Heart right ventricle (tissue), 16 donors: ENCODE measurements at regions not wholly inside any gene's neighbourhood (a gene's known extent, or its start where the extent isn't known, plus 50 kb on each side); places are given as distances from the start of the nearest gene placed in this dataset.

Experiments used
- ATAC-seq, 8 donors: fragments of 200-7000 bp; cut with Tn5 transposase; one replicate each; pipeline ENCODE4 v1.9.1; 2020; ENCODE audit warnings: mild to moderate bottlenecking in 8 of 8, moderate library complexity in 8 of 8, moderate number of reproducible peaks in 1 of 8
- DNase-seq, 2 donors: peaks; one replicate each; pipeline ENCODE4 v3.0.0-alpha.2; 2020
- H3K27ac ChIP-seq, 10 donors: fragments of 200-600 bp; sonication (generic) in 2 of 10; one replicate each; pipeline versions ENCODE4 v1.5.0 to v1.8.0; 2020 to 2022; ENCODE audit warnings: mild to moderate bottlenecking in 3 of 10
- H3K27me3 ChIP-seq, 7 donors: fragments of 200-600 bp; one replicate each; pipeline ENCODE4 v1.8.0; 2021 to 2022; ENCODE audit warnings: mild to moderate bottlenecking in 2 of 7
- H3K36me3 ChIP-seq, 9 donors: fragments of 200-600 bp; sonication (generic) in 1 of 9; one replicate each; pipeline versions ENCODE4 v1.5.0 to v1.8.0; 2020 to 2022; ENCODE audit warnings: mild to moderate bottlenecking in 2 of 9
- H3K4me1 ChIP-seq, 9 donors: fragments of 200-600 bp; sonication (generic) in 1 of 9; one replicate each; pipeline versions ENCODE4 v1.5.0 to v1.8.0; 2020 to 2022; ENCODE audit warnings: mild to moderate bottlenecking in 4 of 9
- H3K4me3 ChIP-seq, 10 donors: fragments of 200-600 bp; sonication (generic) in 2 of 10; one replicate each; pipeline versions ENCODE4 v1.5.0 to v1.8.0; 2020 to 2022; ENCODE audit warnings: mild to moderate bottlenecking in 7 of 10, moderate library complexity in 2 of 10
- H3K9me3 ChIP-seq, 11 donors: fragments of 200-600 bp in 10 of 11; sonication (generic) in 2 of 11; one replicate each; pipeline versions ENCODE4 v1.5.0 to v1.8.0; 2013 to 2022; ENCODE audit warnings: mild to moderate bottlenecking in 2 of 11, control low read depth in 1 of 11, moderate library complexity in 1 of 11
- WGBS, 2 donors: extraction: QIAGEN DNeasy Blood & Tissue Kit; methylation state at CpG; one replicate each; pipeline ENCODE4 v1.1.7; 2013; ENCODE audit warnings: inconsistent platforms in 1 of 2; 5-methylcytosine and 5-hydroxymethylcytosine counted together
- intact Hi-C, 10 donors: fragments of 100-400 bp; cut with DNase I; formaldehyde crosslinking; loops; one replicate each; pipeline versions ENCODE4 v1.11.1 to v1.14.2; 2022
- TF ChIP-seq, protein P1 (sequence below), 9 donors: fragments of 200-600 bp; sonication (generic) in 2 of 9; IDR thresholded peaks; one replicate each; pipeline versions ENCODE4 v1.5.0 to v1.8.0; 2021 to 2022; ENCODE audit warnings: antibody characterized with exemption in 9 of 9, mild to moderate bottlenecking in 5 of 9, moderate library complexity in 1 of 9
- donor health status: Arrhythmogenic right ventricular cardiomyopathy.
- donor health status: ischemic (EF 13 %, LVEDD 7.1; RV severe dilation, severe dysfunction).
- donor health status: healthy with polysubstance abuse.
- donor health status: DM: no; HTN: yes; CAD: no.
- donor health status: DM: no; HTN: no; CAD: no.
- donor health status: ischemic (EF 25% LVEDD 6.9; RV normal size, moderate dysfunction).
- donor health status: ischemic (EF 25% LVEDD 5.7; RV mildly dilated, moderate dysfunction).
- donor health status: healthy.
- donor health status: DM: yes; HTN: yes; CAD: no.
- donor health status: Ischemic cardiomyopathy.
- donor health status: ischemic (EF 35%, LVEDD 5.7; RV mildly dilated, moderate dysfunction).
- donor health status: nonischemic (EF 11% LVEDD 7.7; RV severe dilation, severe dysfunction).
- donor health status: DM: yes; HTN: yes; CAD: no.
- donor health status: PGD.
- donor health status: ischemic (EF 29% LVEDD 5.4; RV normal size, mild dysfunction).
- donor health status: nonischemic (EF 23%, LVEDD 6.1; RV moderate dilation, normal function).

DNA sequence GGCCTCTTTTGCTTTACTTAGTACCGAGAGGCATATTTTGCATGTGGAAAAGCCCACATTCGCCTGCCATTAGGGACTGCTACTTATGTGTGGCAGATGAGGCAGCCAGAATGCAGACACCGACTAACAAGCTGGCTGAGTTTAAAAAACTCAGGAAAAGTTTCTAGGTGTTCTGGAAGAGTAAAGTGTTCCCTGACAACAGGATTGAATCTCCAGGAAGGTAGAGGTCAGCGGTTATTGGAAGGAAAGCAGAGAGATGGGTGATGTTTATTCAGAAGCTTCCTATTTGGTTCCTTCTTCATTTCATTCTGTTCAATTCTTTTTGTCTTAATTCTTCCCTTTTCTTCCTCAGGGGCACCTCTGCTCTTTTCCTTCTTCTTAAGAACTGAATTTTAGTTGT lies 206.9 kb upstream of the SNX7 start:
- no peaks in the 10 kb centered on the region for H3K36me3 ChIP-seq
- no peaks in the 10 kb centered on the region for H3K9me3 ChIP-seq
- ATAC-seq (no peak), DNase-seq (no peak)
- H3K4me3 ChIP-seq: no peak overlapping the region
- H3K27ac ChIP-seq: no peak overlapping the region
- peaks cover 0 to 23% (median 0%) of the 10 kb centered on the region in 7 donors for H3K27me3 ChIP-seq
- TF ChIP-seq, protein P1, sequence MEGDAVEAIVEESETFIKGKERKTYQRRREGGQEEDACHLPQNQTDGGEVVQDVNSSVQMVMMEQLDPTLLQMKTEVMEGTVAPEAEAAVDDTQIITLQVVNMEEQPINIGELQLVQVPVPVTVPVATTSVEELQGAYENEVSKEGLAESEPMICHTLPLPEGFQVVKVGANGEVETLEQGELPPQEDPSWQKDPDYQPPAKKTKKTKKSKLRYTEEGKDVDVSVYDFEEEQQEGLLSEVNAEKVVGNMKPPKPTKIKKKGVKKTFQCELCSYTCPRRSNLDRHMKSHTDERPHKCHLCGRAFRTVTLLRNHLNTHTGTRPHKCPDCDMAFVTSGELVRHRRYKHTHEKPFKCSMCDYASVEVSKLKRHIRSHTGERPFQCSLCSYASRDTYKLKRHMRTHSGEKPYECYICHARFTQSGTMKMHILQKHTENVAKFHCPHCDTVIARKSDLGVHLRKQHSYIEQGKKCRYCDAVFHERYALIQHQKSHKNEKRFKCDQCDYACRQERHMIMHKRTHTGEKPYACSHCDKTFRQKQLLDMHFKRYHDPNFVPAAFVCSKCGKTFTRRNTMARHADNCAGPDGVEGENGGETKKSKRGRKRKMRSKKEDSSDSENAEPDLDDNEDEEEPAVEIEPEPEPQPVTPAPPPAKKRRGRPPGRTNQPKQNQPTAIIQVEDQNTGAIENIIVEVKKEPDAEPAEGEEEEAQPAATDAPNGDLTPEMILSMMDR (IDR thresholded peaks at IDR 0.05): no peak
- 78 to 82% methylated on average over 4 of the region's 4 CpGs for WGBS, 2 donors
- peaks cover 0 to 4% (median 0%) of the 10 kb centered on the region in 9 donors for H3K4me1 ChIP-seq
- intact Hi-C loops: no loop called here

DNA sequence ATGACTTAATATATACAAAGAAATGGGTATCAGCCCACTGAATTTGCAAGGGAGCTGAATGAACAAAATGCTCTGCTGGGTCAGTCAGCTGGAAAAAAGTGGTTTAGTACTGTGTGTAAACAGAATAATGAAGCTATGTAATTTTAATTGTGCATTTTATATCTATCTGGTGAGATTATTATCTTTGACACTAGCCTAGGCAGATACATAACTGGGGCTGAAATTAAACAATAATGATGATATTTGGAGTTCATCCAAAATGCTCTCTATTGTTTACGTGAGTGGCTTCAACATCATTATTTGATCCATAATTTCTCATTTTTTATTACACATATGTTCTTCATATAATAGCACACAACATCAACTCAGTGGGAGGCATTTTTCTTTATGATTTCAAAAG lies 208.5 kb upstream of the SNX7 start:
- intact Hi-C loops: no loop called here

DNA sequence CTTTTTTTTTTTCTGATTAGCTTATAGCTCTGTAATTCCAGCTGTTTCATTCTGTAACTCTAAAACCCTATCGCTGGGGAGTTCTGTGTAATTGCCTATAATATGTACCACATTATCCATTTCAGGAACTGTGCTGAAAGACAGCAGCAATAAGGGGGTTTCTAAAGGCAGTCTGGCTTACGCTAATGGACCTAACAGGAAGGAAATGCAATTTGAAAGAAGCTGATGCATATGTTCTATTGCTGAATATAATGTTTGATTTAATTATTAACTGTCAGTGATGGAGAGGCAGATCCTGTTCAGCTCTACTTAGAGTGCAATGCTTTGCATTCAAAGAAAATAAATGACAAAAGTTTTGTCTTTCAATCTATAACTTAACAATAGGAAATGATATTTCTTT lies 209.4 kb upstream of the SNX7 start:
- ATAC-seq: no peak
- intact Hi-C loops: no loop called here
- 47 to 49% methylated on average over 2 of the region's 2 CpGs for WGBS, 2 donors

More for the DNA sequence above, 208.5 kb upstream of the SNX7 start:
- TF ChIP-seq, protein P1 (IDR thresholded peaks at IDR 0.05): no peak
- Histone ChIP-seq H3K36me3 (no peaks in the 10 kb centered on the region), H3K4me1 (peaks cover 0 to 4% (median 0%) of the 10 kb centered on the region in 9 donors), H3K9me3 (peaks cover 0 to 2% (median 0%) of the 10 kb centered on the region in 11 donors), H3K27ac (peak overlapping the region in 1 of 10 donors; percentile 46), H3K27me3 (peaks cover 0 to 16% (median 0%) of the 10 kb centered on the region in 7 donors), H3K4me3 (no peak overlapping the region)
- no peak for ATAC-seq
- DNase-seq: no peak
- 68 to 82% methylated on average over 1 of the region's 1 CpG for WGBS, 2 donors

DNA sequence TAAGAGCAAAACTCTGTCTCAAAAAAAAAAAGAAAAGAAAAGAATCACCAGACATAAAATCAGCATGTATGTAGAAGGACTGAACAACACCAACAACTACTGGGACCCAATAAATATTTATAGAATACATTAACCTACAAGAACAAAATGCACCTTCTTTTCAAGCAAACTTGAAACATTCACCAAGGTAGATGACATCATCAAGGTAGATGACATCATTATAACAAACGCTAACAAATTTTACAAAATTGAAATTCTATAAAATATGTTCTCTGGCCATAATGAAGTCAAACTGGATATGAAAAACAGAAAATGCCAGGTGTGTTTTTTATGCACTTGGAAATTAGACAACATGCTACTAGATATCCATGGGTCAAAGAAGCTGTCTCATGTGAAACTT lies 220.2 kb upstream of the SNX7 start:
- TF ChIP-seq, protein P1 (IDR thresholded peaks at IDR 0.05): no peak
- 95 to 96% methylated on average over 1 of the region's 1 CpG for WGBS, 2 donors
- H3K36me3 ChIP-seq: no peaks in the 10 kb centered on the region

More for the DNA sequence above, 209.4 kb upstream of the SNX7 start:
- Histone ChIP-seq H3K4me3 (no peak overlapping the region), H3K27ac (peak overlapping the region in 1 of 10 donors; percentile 46), H3K27me3 (peaks cover 0 to 11% (median 0%) of the 10 kb centered on the region in 7 donors), H3K9me3 (peaks cover 0 to 11% (median 9%) of the 10 kb centered on the region in 11 donors), H3K4me1 (peaks cover 0 to 4% (median 0%) of the 10 kb centered on the region in 9 donors), H3K36me3 (no peaks in the 10 kb centered on the region)
- DNase-seq: no peak
- TF ChIP-seq, protein P1 (IDR thresholded peaks at IDR 0.05): no peak

More for the DNA sequence above, 220.2 kb upstream of the SNX7 start:
- Histone ChIP-seq H3K4me1 (no peaks in the 10 kb centered on the region), H3K9me3 (peaks cover 0 to 5% (median 0%) of the 10 kb centered on the region in 11 donors), H3K27me3 (no peaks in the 10 kb centered on the region), H3K27ac (no peak overlapping the region), H3K4me3 (no peak overlapping the region)
- ATAC-seq (no peak), DNase-seq (no peak)
- intact Hi-C loops: no loop called here
